GM19372 (cell line): ENCODE measurements at regions not wholly inside any gene's neighbourhood (a gene's known extent, or its start where the extent isn't known, plus 50 kb on each side); places are given as distances from the start of the nearest gene placed in this dataset.

Experiments
- ATAC-seq: cut with Tn5 transposase; IDR thresholded peaks from one replicate; pipeline ENCODE4 v1.9.1; 2021; ENCODE audit warnings: mild to moderate bottlenecking, low read depth, moderate library complexity; ENCODE audit not compliant: unreplicated experiment

GRCh38 chr12:124461851-124462623 is 105.4 kb downstream of the NCOR2 start:
- ATAC-seq = no peak

DNA sequence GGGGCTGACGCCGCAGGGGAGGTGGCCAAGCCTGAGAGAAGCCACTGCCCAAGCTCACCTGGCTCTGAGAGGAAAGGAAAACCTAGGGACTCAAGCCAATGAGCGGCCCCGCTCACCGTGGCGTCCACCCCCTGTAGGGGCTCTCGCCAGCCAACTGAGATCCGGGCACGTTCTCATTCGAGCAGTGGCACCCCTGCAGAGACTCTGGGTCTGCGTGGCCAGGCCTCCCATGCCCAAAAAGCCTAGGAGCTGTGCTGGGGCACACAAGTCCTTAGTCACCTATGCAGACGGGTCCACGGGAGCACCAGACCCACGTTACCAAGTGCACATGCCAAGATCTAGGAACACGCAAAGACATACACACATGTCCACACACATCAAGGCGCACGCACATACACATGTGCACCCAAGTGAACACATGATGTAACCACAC is 106.2 kb downstream of the NCOR2 start:
- no peak for ATAC-seq

DNA sequence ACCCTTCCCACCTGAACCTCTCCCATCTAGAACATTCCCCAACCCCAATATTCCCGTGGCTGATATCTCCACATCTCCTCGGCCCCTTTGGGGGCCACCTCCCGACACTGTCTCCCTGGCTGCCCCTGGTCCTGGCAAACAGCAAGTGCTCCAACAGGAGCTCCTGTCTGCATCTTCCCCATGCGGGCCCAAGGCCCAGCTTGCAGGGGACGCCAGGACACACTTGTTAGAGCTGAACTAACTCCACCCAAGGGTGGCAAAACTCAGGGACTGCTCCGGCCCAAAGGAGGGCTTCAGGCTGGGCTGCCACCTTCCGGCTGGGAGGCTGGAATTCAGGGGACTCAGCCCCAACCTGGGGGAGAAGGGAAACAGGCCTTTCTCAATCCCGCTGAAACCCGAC is 106.6 kb downstream of the NCOR2 start:
- no peak for ATAC-seq

- ATAC-seq = no peak
Measured at GRCh38 chr12:124459852-124460645, 107.4 kb downstream of the NCOR2 start.

GRCh38 chr12:124458992-124459851 is 108.2 kb downstream of the NCOR2 start:
- no peak for ATAC-seq

DNA sequence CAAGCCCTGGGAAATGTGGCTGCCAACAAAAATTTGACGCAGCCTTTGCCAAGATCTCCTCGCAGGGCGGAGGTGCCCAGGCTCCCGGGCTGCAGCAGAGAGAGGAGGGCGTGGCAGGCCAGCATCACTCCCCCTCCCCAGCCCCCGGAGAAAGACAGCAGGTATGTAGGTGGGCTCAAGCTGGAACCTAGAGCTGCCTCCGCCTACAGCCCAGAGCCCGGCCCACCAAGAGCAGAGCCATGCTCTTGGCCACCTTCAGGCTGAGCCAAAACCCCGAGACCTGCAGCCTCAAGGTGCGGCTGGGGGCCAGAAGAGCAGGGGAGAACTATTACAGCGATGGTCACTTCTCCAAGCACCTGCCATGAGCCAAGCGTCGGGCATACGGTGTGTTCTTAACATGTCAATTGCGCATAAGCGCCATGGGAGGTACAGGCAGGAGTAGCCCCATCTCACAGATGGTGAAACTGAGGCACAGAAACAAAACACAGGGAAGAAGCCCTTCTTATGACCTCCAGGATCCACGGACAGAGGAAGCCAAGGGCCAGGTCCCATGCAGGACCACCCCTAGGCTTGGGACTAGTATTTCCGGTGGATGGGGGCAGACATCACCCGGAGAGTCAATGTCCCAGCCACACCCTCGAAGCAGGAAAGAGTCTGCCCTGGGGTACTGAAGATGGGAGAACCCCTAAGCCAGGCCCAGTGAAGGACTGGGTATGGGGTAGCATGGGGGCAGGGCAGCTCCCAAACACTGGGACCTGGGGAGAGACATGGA is 109.0 kb downstream of the NCOR2 start:
- no peak for ATAC-seq

DNA sequence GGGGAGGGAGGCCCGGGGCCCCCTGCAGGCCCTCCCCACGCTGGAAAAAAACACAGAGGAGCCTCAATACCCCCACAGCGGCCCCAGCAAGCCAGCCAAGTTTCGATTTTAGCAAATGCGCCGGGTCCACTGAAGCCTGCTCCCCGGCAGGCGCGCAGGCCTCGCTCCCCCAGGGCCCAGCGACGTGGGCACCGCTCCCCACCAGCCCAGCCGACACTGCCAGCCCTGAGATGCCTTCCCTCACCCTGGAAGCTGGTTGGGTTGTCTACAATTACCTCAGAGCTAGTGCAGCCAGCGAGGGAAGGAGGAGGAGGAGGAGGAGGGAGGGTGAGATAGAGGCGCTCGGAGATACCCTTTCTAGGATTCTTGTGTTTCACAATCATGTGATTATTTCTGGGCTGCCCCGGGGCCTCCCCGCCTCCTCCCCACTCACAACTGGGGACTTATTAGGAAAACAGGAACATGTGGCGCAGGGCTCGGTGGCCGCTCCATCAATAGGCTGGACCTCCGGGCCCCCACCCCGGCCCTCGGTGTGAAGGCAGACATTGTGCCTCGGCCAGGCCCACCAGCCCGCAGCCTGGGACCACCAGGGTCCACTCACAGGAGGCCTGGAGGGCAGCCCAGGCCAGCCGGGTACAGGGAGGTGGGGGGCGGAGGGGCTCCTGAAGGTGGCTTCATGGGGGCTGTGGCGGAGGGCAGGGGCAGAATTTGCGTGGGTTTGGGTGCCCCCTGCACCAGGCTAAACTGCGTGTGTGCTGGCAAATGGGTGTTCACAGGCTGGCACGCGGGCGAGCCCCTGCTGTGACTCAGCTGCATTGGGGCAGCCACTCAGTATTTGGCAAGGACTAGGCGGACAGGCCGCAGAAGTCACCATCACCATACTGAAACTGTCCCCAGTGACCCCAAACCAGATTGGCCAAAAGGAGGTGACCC is 109.9 kb downstream of the NCOR2 start:
- no peak for ATAC-seq

GRCh38 chr12:124456652-124457152 is 110.7 kb downstream of the NCOR2 start:
- ATAC-seq = no peak

- no peak for ATAC-seq
Measured at GRCh38 chr12:124456133-124456651, 111.2 kb downstream of the NCOR2 start.

GRCh38 chr12:124455336-124455735 is 112.1 kb downstream of the NCOR2 start:
- ATAC-seq = no peak

- no peak for ATAC-seq
Measured at GRCh38 chr12:124454735-124455134, 112.7 kb downstream of the NCOR2 start.

DNA sequence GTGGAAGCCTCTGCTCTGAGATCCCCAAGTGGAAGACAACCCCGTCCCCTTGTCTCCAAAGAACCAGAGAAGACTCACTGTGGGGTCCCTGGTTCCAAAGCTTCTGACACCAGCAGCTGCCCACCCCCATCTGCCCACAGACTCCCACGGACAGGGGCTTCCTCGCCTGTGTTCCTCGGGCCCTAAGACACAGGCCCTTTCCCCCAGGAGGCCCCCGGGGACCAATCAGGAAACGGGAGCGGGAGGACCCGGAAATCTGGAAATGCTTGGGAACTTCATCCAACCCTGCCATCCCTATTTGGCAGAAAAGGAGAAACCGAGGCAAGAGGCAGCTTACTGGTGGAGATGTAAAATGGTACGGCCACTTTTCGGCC is 113.1 kb downstream of the NCOR2 start:
- ATAC-seq = no peak

- peak; percentile 70 for ATAC-seq
Measured at GRCh38 chr12:124453419-124454351, 113.7 kb downstream of the NCOR2 start.

DNA sequence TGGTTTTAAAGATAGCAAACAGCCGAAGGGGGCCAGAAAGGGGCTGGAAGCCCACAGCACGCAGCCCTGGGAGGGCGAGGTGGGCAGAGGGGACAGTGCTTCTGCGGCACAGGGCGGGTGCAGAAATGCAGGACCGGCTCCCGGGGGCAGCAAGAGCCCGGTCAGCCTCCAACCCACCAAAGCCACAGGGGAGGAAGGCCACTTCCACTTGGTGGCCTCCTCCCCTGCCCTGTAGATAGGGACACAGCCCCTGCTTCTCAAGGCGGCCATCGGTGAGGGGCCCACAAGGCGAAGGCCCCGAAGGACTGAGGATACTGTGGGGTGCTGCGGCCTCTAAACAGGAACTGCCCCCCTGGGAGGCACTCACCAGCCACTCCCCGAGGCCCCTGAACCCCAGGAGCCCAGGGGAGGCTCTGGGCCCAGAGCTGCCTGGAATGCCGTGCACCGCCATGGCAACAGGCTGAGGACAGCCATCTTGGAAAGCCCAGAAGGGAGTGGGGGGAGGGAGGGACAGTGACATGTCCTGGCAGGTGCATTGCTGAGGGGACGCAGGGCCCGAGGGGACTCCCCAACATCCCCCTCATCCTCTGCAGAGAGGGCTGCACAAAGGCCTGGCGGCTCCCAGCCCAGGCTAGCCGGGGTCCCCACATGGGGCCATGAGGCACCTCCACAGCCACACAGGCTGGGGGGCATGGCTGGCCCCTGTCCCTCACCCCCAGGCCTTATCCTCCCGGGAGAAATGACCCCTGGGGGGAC is 114.7 kb downstream of the NCOR2 start:
- no peak for ATAC-seq

GRCh38 chr12:124451637-124452243 is 115.7 kb downstream of the NCOR2 start:
- no peak for ATAC-seq

- ATAC-seq = no peak
Measured at GRCh38 chr12:124451016-124451415, 116.4 kb downstream of the NCOR2 start.

- no peak for ATAC-seq
Measured at GRCh38 chr12:124450376-124450750, 117.0 kb downstream of the NCOR2 start.
